ENCODE measurements at regions not wholly inside any gene's neighbourhood (a gene's known extent, or its start where the extent isn't known, plus 50 kb on each side); places are given as distances from the start of the nearest gene placed in this dataset.

- DNase-seq = no peak
Observed at GRCh38 chr2:156647377-156648010, 211.3 kb downstream of the GPD2 start.

- DNase-seq = no peak
Observed at GRCh38 chr2:156648522-156648921, 212.3 kb downstream of the GPD2 start.

- DNase-seq = no peak
Observed at GRCh38 chr2:156649596-156649995, 213.4 kb downstream of the GPD2 start.

- DNase-seq = no peak
Observed at GRCh38 chr2:156652691-156653090, 216.5 kb downstream of the GPD2 start.

- no peak for DNase-seq
Observed at GRCh38 chr2:156653675-156654074, 217.5 kb downstream of the GPD2 start.

- no peak for DNase-seq
Observed at GRCh38 chr2:156657809-156658208, 221.6 kb downstream of the GPD2 start.

DNA sequence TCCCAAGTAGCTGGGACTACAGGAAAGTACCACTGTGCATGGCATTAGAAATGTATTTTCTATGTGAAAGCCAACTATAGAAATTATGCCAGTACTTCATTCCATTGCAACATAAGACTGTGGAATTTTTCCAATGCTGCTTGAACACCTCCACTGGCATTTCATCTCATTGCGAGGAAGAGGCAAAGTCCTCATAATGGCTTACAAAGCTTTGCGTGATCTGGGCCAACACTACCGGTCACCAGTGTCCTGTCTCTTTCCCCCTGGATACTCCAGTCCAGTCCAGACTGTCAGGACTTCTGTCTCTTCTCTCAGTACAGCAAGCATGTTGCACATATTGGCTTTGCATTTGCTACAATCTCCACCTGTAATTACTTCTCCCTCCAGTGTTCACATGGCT, 223.5 kb downstream of the GPD2 start:
- DNase-seq = no peak

- no peak for DNase-seq
Observed at GRCh38 chr2:156663757-156664409, 227.7 kb downstream of the GPD2 start.

DNA sequence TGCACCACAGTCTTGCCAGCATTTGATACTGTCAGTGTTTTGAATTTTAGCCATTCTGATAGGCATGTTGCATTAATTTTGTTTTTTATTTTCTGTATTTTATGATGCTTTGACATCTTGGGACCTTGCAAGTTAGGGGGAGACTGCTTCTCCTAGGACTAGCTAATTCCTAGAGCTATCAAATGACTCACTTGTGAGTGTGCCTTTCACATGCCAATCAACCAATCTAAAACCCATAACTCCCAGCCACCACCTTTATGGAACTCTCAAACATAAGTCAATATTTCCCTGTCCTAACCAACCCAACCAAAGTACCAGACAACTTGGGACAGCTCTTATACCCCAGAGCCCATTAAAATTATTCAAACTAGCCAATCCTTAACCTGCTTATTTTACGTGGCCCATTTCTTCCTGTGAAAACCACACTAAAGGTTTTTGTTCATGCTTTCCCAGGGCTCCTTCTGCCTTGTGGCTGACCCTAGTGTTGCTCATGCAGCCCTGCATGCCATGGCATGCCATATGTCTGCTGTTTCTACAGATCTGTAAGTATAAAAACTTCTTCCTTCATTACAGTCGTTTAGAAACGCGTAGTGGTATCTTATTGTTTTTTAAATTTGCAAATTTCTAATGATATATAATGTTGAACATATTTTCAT, 230.1 kb downstream of the GPD2 start:
- no peak for DNase-seq

DNA sequence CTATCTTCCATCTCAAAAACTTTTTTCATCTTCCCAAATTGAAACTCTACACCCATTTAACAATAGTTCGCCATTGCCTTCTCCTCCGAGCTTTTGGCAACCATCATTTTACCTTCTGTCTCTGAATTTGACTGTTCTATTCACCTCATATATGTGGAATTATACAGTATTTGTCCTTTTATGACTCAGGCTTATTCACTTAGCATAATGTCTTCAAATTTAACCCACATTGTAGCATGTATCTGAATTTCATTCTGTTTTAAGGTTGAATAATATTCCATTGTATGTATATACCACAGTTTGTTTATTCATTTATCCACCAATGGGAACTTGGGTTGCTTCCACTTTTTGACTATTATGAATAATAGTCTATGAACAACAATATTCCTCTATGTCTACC, 233.9 kb downstream of the GPD2 start:
- DNase-seq = no peak

GRCh38 chr2:156671706-156672361, 235.7 kb downstream of the GPD2 start:
- peak; percentile 1 for DNase-seq

GRCh38 chr2:156672556-156673332, 236.6 kb downstream of the GPD2 start:
- no peak for DNase-seq

DNA sequence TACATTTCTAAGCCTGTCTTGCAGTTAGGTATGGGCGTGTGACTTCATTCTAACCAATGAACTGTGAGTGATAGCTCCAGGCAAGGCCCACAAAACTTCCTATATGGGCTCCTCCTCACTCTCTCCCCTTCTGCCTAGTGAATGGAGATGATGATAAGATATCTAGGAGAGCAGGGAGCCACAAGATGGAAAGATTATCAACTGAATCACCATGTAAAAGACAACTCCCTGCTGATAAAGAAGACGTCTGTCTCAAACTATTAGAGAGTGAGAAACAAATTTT, 237.1 kb downstream of the GPD2 start:
- no peak for DNase-seq

GRCh38 chr2:156673981-156674380, 237.8 kb downstream of the GPD2 start:
- no peak for DNase-seq

GRCh38 chr2:156675896-156676295, 239.7 kb downstream of the GPD2 start:
- no peak for DNase-seq

GRCh38 chr2:156679820-156680219, 243.6 kb downstream of the GPD2 start:
- DNase-seq = no peak

DNA sequence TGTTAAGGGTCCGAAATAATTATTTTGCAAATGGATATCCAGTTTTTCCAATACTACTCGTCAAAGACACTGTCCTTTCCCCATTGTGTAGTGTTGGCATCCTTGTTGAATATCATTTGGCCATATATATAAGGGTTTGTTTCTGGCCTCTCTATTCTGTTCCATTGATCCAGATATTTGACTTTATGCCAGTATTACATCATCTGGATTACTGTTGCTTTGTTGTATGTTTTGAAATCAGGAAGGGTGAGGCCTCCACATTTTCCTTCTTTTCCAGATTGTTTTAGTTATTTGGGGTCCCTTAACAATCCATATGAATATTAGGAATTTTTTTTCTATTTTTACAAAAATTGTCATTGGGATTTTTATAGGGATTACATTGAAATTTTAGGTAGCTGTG, 244.1 kb downstream of the GPD2 start:
- no peak for DNase-seq

DNA sequence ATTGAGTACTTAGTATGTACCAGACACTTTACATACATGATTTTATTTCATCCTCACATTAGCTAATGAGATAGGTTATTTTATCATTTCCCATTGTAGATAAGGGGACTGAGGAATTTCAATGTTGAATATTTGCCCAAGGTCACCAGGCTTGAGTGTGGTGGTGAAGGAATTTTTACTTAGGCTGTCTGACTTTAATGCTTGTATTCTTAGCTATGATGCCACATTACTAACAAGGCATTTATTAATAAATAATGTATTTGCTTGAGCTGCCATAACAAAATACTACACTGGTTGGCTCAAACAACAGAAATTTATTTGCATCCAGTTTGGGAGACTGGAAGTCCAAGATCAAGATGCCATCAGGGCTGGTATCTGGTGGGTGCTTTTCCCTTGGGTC, 250.9 kb downstream of the GPD2 start:
- DNase-seq = no peak

DNA sequence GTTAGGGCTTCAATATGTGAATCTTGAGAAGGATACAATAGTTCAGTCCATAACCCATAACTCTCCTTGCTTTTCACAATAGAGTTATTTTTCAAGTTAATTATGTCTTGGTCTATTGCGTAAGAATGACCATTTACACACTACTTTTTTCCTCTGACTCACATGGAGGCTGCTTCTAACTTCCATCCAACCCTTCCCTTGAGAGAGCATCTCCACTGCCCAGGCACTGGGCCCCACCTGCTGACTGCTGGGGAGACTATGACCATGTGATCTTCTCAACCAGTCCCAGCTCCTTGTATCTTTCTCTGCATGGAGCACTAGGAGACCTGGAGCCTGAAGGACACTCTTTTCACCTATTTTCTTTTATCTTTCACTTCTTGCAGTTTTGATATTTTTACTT, 251.5 kb downstream of the GPD2 start:
- DNase-seq = no peak

DNA sequence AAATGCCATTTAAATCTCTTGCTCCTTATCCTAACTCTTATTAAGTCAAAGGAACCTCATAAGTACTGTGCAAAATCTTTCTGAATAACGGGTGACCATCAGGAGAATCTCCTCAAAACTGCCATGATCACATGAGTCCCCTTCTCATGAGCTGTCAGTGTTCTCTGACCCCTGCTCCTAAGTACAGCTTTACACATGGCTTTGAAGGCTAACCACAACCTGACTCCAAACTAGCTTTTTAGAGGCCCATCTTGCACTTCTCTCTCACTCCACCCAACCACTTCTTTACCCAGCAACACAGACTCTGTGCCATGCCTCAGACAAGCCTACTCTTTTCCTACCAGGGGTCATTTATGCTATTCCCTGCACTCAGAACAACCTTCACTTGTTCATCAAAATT, 253.8 kb downstream of the GPD2 start:
- no peak for DNase-seq

- DNase-seq = no peak
Observed at GRCh38 chr2:156691014-156691413, 254.8 kb downstream of the GPD2 start.

- DNase-seq = no peak
Observed at GRCh38 chr2:156695020-156695419, 258.8 kb downstream of the GPD2 start.

- DNase-seq = no peak
Observed at GRCh38 chr2:156695595-156695994, 259.4 kb downstream of the GPD2 start.

Measured in NCI-H146 (cell line).